Loucy (cell line): ENCODE measurements at regions not wholly inside any gene's neighbourhood (a gene's known extent, or its start where the extent isn't known, plus 50 kb on each side); places are given as distances from the start of the nearest gene placed in this dataset.
"Not testable (repeated sequence)": the region's sequence is repeated elsewhere in the genome, so short reads cannot be mapped to it uniquely, and the experiment has no call there.

ENCODE experiments used
- H2AFZ ChIP-seq: fragments of 200-600 bp; sonication (generic); 2 replicates; pipeline ENCODE4 v1.6.0; 2016; ENCODE audit warnings: antibody characterized with exemption, mild to moderate bottlenecking, low read length, moderate library complexity
- H3F3A ChIP-seq: fragments of 200-600 bp; 2 replicates; pipeline ENCODE4 v1.6.0; 2016; ENCODE audit warnings: antibody characterized with exemption, low read depth, mild to moderate bottlenecking
- H3K27me3 ChIP-seq: fragments of 200-600 bp; sonication (generic); 2 replicates; pipeline ENCODE4 v1.6.1; 2014; ENCODE audit warnings: low read length, mild to moderate bottlenecking; ENCODE audit not compliant: insufficient read depth, poor library complexity, severe bottlenecking
- H3K36me3 ChIP-seq: fragments of 200-600 bp; sonication (generic); 2 replicates; pipeline ENCODE4 v1.6.1; 2016; ENCODE audit warnings: low read length; ENCODE audit not compliant: insufficient read depth
- H3K4me1 ChIP-seq: fragments of 200-600 bp; sonication (generic); 2 replicates; pipeline ENCODE4 v1.5.1; 2014; ENCODE audit warnings: low read length, mild to moderate bottlenecking; ENCODE audit not compliant: insufficient read depth, poor library complexity, severe bottlenecking
- H3K4me2 ChIP-seq: fragments of 200-600 bp; sonication (generic); 2 replicates; pipeline ENCODE4 v1.6.0; 2014; ENCODE audit warnings: antibody characterized with exemption, low read length, low read depth, mild to moderate bottlenecking; ENCODE audit not compliant: poor library complexity, severe bottlenecking
- H3K4me3 ChIP-seq: fragments of 200-600 bp; sonication (generic); 2 replicates; pipeline ENCODE4 v1.5.1; 2014; ENCODE audit warnings: low read length, mild to moderate bottlenecking, mixed read lengths; ENCODE audit not compliant: poor library complexity, severe bottlenecking
- H3K79me2 ChIP-seq: fragments of 200-600 bp; sonication (generic); 2 replicates; pipeline ENCODE4 v1.6.1; 2014; ENCODE audit warnings: low read length; ENCODE audit not compliant: insufficient read depth
- H3K9ac ChIP-seq: fragments of 200-600 bp; sonication (generic); 2 replicates; pipeline ENCODE4 v1.6.0; 2014; ENCODE audit warnings: mild to moderate bottlenecking, low read depth, low read length, moderate library complexity; ENCODE audit not compliant: poor library complexity, severe bottlenecking
- H3K9me2 ChIP-seq: fragments of 200-600 bp; sonication (generic); replicated peaks from 2 replicates; pipeline ENCODE4 v1.6.1; 2016; ENCODE audit warnings: low read depth, low read length, mixed read lengths
- H3K9me3 ChIP-seq: fragments of 200-600 bp; sonication (generic); 2 replicates; pipeline ENCODE4 v1.6.1; 2014; ENCODE audit warnings: mild to moderate bottlenecking, antibody characterized with exemption, low read length, low read depth; ENCODE audit not compliant: insufficient read depth
- H4K20me1 ChIP-seq: fragments of 200-600 bp; sonication (generic); 2 replicates; pipeline ENCODE4 v1.6.0; 2014; ENCODE audit warnings: antibody characterized with exemption, low read length, mild to moderate bottlenecking; ENCODE audit not compliant: insufficient read depth, poor library complexity, severe bottlenecking
- EZH2phosphoT487 ChIP-seq: fragments of 200-600 bp; IDR thresholded peaks from 2 replicates; pipeline ENCODE4 v1.6.1; 2018; ENCODE audit warnings: antibody characterized with exemption, mild to moderate bottlenecking, moderate library complexity, borderline replicate concordance
- TF ChIP-seq, protein P1 (sequence below): fragments of 200-600 bp; sonication (generic); conservative IDR thresholded peaks from 2 replicates; pipeline ENCODE4 v1.5.1; 2014; ENCODE audit warnings: mild to moderate bottlenecking, antibody characterized with exemption, low read length

- Histone ChIP-seq H3K4me2 (no peak overlapping the region), H2AFZ (no peak overlapping the region), H3K4me3 (no peak overlapping the region), H3K9me3 (no peaks in the 10 kb centered on the region), H3K36me3 (0 out of 2 replicates have a peak, but pooled peaks cover 3% of the 10 kb centered on the region), H4K20me1 (peaks cover 34% of the 10 kb centered on the region), H3F3A (no peaks in the 10 kb centered on the region), H3K9me2 (no peaks in the 10 kb centered on the region), H3K9ac (no peak overlapping the region), H3K79me2 (peaks cover 99% of the 10 kb centered on the region), H3K27me3 (no peaks in the 10 kb centered on the region), H3K4me1 (peaks cover 9% of the 10 kb centered on the region)
- TF ChIP-seq, protein P1, sequence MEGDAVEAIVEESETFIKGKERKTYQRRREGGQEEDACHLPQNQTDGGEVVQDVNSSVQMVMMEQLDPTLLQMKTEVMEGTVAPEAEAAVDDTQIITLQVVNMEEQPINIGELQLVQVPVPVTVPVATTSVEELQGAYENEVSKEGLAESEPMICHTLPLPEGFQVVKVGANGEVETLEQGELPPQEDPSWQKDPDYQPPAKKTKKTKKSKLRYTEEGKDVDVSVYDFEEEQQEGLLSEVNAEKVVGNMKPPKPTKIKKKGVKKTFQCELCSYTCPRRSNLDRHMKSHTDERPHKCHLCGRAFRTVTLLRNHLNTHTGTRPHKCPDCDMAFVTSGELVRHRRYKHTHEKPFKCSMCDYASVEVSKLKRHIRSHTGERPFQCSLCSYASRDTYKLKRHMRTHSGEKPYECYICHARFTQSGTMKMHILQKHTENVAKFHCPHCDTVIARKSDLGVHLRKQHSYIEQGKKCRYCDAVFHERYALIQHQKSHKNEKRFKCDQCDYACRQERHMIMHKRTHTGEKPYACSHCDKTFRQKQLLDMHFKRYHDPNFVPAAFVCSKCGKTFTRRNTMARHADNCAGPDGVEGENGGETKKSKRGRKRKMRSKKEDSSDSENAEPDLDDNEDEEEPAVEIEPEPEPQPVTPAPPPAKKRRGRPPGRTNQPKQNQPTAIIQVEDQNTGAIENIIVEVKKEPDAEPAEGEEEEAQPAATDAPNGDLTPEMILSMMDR, result no peak
- no peak for TF ChIP-seq EZH2phosphoT487
These were observed 86.5 kb downstream of the HAUS1 start for GRCh38 chr18:46190667-46191066.

DNA sequence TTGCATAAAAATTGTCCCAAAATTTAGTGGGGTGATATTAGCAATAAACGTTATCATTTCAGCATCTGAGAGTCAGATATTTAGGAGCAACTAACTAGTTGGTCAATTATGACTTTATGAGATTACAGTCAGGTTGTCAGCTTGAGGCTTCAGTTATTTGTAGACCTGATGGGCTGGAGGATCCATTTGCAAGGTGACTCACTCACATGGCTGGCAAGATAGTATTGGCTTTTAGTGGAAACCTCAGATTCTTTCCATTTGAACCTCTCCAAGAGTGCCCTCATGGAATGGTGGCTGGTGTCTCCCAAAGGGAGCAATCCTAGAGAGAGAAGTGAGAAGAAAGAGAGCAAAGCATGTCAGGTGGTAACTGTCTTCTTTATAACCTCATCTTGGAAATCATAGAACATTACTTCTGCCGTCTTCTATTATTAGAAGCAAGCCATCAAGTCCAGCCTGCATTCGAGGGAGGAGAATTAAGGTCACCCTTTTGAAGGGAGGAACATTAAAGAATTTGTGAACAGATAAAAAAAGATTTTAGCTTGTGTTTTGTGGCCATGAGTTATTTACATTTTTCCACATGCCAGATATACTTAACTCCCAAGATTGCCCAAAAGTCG lies 92.5 kb downstream of the HAUS1 start:
- Histone ChIP-seq H3K9ac (no peak overlapping the region), H4K20me1 (peaks cover 10% of the 10 kb centered on the region), H3K27me3 (no peaks in the 10 kb centered on the region), H2AFZ (no peak overlapping the region), H3F3A (no peaks in the 10 kb centered on the region), H3K4me3 (no peak overlapping the region), H3K79me2 (peaks cover 94% of the 10 kb centered on the region), H3K4me2 (no peak overlapping the region), H3K36me3 (peaks cover 5% of the 10 kb centered on the region; the same call in 1 of the 2 replicates), H3K9me3 (no peaks in the 10 kb centered on the region), H3K9me2 (no peaks in the 10 kb centered on the region), H3K4me1 (peaks cover 4% of the 10 kb centered on the region)
- TF ChIP-seq EZH2phosphoT487, result no peak
- TF ChIP-seq, protein P1, result no peak

- Histone ChIP-seq H3F3A (peaks cover 4% of the 10 kb centered on the region; the same call in 1 of the 2 replicates), H3K9me3 (no peaks in the 10 kb centered on the region), H3K4me3 (no peak overlapping the region), H2AFZ (no peak overlapping the region), H3K4me2 (no peak overlapping the region), H4K20me1 (no peaks in the 10 kb centered on the region), H3K4me1 (peaks cover 30% of the 10 kb centered on the region), H3K9me2 (no peaks in the 10 kb centered on the region), H3K27me3 (no peaks in the 10 kb centered on the region), H3K9ac (no peak overlapping the region), H3K79me2 (peaks cover 92% of the 10 kb centered on the region), H3K36me3 (peaks cover 5% of the 10 kb centered on the region; the same call in 1 of the 2 replicates)
- no peak for TF ChIP-seq EZH2phosphoT487
- TF ChIP-seq, protein P1, result no peak
These were observed 95.4 kb downstream of the HAUS1 start for GRCh38 chr18:46199515-46200147.

- H3K4me3 ChIP-seq, H4K20me1 ChIP-seq, H3K4me2 ChIP-seq, H3K27me3 ChIP-seq, H3K9me2 ChIP-seq, H2AFZ ChIP-seq, H3K9ac ChIP-seq, H3F3A ChIP-seq, H3K36me3 ChIP-seq, H3K9me3 ChIP-seq: not testable (repeated sequence)
- peaks cover 36% of the 10 kb centered on the region for H3K4me1 ChIP-seq
- H3K79me2 ChIP-seq, result peaks cover 91% of the 10 kb centered on the region
These were observed 96.2 kb downstream of the HAUS1 start for GRCh38 chr18:46200178-46201055.
